MM.1S (cell line): ENCODE measurements at regions not wholly inside any gene's neighbourhood (a gene's known extent, or its start where the extent isn't known, plus 50 kb on each side); places are given as distances from the start of the nearest gene placed in this dataset.

Source experiments
- CTCF ChIP-seq: fragments of 300-600 bp; sonication (generic); IDR thresholded peaks from 2 replicates; pipeline ENCODE4 v1.5.1; 2016; ENCODE audit warnings: antibody characterized with exemption, low read length, mixed read lengths
- EZH2 ChIP-seq: fragments of 300-600 bp; sonication (generic); optimal IDR thresholded peaks from 2 replicates; pipeline ENCODE3; 2017; ENCODE audit warnings: low read depth, mild to moderate bottlenecking, antibody characterized with exemption, low read length, mixed read lengths

GRCh38 chr5:124797665-124798087 is 51.2 kb upstream of the ZNF608 start:
- TF ChIP-seq CTCF: no peak
- no peak for TF ChIP-seq EZH2
